HUES6 (cell line): ENCODE measurements at regions not wholly inside any gene's neighbourhood (a gene's known extent, or its start where the extent isn't known, plus 50 kb on each side); places are given as distances from the start of the nearest gene placed in this dataset.

Experiments
- H3K27ac ChIP-seq: 2 replicates; pipeline ENCODE4 v1.7.0; 2013; ENCODE audit warnings: low read depth, mild to moderate bottlenecking, low read length, inconsistent platforms
- H3K27me3 ChIP-seq: 2 replicates; pipeline ENCODE4 v1.6.1; 2013; ENCODE audit warnings: low read length; ENCODE audit not compliant: control insufficient read depth, insufficient read depth
- H3K36me3 ChIP-seq: 2 replicates; pipeline ENCODE4 v1.6.1; 2013; ENCODE audit warnings: low read length; ENCODE audit not compliant: control insufficient read depth, insufficient read depth
- H3K4me1 ChIP-seq: 2 replicates; pipeline ENCODE4 v1.6.1; 2013; ENCODE audit warnings: low read length; ENCODE audit not compliant: control insufficient read depth, insufficient read depth
- H3K4me3 ChIP-seq: 2 replicates; pipeline ENCODE4 v1.5.1; 2013; ENCODE audit warnings: low read depth, low read length
- H3K9ac ChIP-seq: one replicate; pipeline ENCODE4 v1.6.1; 2013; ENCODE audit warnings: mild to moderate bottlenecking, low read length
- H3K9me3 ChIP-seq: 2 replicates; pipeline ENCODE4 v1.6.1; 2013; ENCODE audit warnings: low read depth, low read length; ENCODE audit not compliant: control insufficient read depth, insufficient read depth

- H3K27ac ChIP-seq, result no peak overlapping the region
- H3K9ac ChIP-seq, result no peak overlapping the region
- peaks cover 23% of the 10 kb centered on the region for H3K4me1 ChIP-seq
- H3K4me3 ChIP-seq, result no peak overlapping the region
- H3K9me3 ChIP-seq, result no peaks in the 10 kb centered on the region
- no peaks in the 10 kb centered on the region for H3K36me3 ChIP-seq
- no peaks in the 10 kb centered on the region; the same call in 1 of the 2 replicates for H3K27me3 ChIP-seq
Measured at GRCh38 chr16:85550422-85550864, 62.7 kb upstream of the GSE1 start.

- Histone ChIP-seq H3K4me3 (no peak overlapping the region), H3K9ac (no peak overlapping the region), H3K36me3 (no peaks in the 10 kb centered on the region), H3K27ac (no peak overlapping the region), H3K9me3 (no peaks in the 10 kb centered on the region), H3K4me1 (peaks cover 23% of the 10 kb centered on the region), H3K27me3 (no peaks in the 10 kb centered on the region; the same call in 1 of the 2 replicates)
Measured at GRCh38 chr16:85550953-85551924, 61.9 kb upstream of the GSE1 start.

GRCh38 chr16:85552980-85553435 is 60.1 kb upstream of the GSE1 start:
- Histone ChIP-seq H3K4me1 (peaks cover 29% of the 10 kb centered on the region), H3K36me3 (no peaks in the 10 kb centered on the region), H3K4me3 (peak overlapping the region; percentile 83), H3K9me3 (no peaks in the 10 kb centered on the region), H3K9ac (peak overlapping the region; percentile 70), H3K27ac (no peak overlapping the region; the same call in 1 of the 2 replicates), H3K27me3 (no peaks in the 10 kb centered on the region; the same call in 1 of the 2 replicates)

- Histone ChIP-seq H3K9ac (peak overlapping the region; percentile 70), H3K27me3 (no peaks in the 10 kb centered on the region; the same call in 1 of the 2 replicates), H3K36me3 (no peaks in the 10 kb centered on the region), H3K4me3 (peak overlapping the region; percentile 83), H3K27ac (no peak overlapping the region; the same call in 1 of the 2 replicates), H3K9me3 (no peaks in the 10 kb centered on the region), H3K4me1 (peaks cover 35% of the 10 kb centered on the region)
Measured at GRCh38 chr16:85553436-85554113, 59.5 kb upstream of the GSE1 start.

- Histone ChIP-seq H3K9ac (peak overlapping the region; percentile 80), H3K4me3 (peak overlapping the region; percentile 83), H3K36me3 (no peaks in the 10 kb centered on the region), H3K9me3 (no peaks in the 10 kb centered on the region), H3K27ac (no peak overlapping the region; the same call in 1 of the 2 replicates), H3K27me3 (no peaks in the 10 kb centered on the region; the same call in 1 of the 2 replicates), H3K4me1 (peaks cover 39% of the 10 kb centered on the region)
Measured at GRCh38 chr16:85554114-85554888, 58.8 kb upstream of the GSE1 start.

- Histone ChIP-seq H3K27ac (peak overlapping the region; percentile 61; the same call in 1 of the 2 replicates), H3K27me3 (no peaks in the 10 kb centered on the region), H3K9ac (peak overlapping the region; percentile 80)
Measured at GRCh38 chr16:85554889-85555718, 58.0 kb upstream of the GSE1 start.

GRCh38 chr16:85555719-85556455 is 57.2 kb upstream of the GSE1 start:
- H3K27ac ChIP-seq, result peak overlapping the region; percentile 25; the same call in 1 of the 2 replicates
- no peaks in the 10 kb centered on the region for H3K36me3 ChIP-seq
- peaks cover 40% of the 10 kb centered on the region for H3K4me1 ChIP-seq
- peak overlapping the region; percentile 37 for H3K9ac ChIP-seq
- no peaks in the 10 kb centered on the region for H3K9me3 ChIP-seq
- no peaks in the 10 kb centered on the region for H3K27me3 ChIP-seq
- H3K4me3 ChIP-seq, result peak overlapping the region; percentile 83

More at GRCh38 chr16:85554889-85555718, 58.0 kb upstream of the GSE1 start:
- no peaks in the 10 kb centered on the region for H3K36me3 ChIP-seq
- H3K4me3 ChIP-seq, result peak overlapping the region; percentile 83
- no peaks in the 10 kb centered on the region for H3K9me3 ChIP-seq
- H3K4me1 ChIP-seq, result peaks cover 44% of the 10 kb centered on the region

GRCh38 chr16:85556456-85557082 is 56.6 kb upstream of the GSE1 start:
- Histone ChIP-seq H3K36me3 (no peaks in the 10 kb centered on the region), H3K9ac (peak overlapping the region; percentile 37), H3K4me1 (peaks cover 40% of the 10 kb centered on the region), H3K9me3 (no peaks in the 10 kb centered on the region), H3K27ac (peak overlapping the region; percentile 25; the same call in 1 of the 2 replicates), H3K27me3 (no peaks in the 10 kb centered on the region), H3K4me3 (peak overlapping the region; percentile 83)
